GM18505 (cell line): ENCODE measurements at regions not wholly inside any gene's neighbourhood (a gene's known extent, or its start where the extent isn't known, plus 50 kb on each side); places are given as distances from the start of the nearest gene placed in this dataset.

Source experiments
- ATAC-seq: cut with Tn5 transposase; IDR thresholded peaks from one replicate; pipeline ENCODE4 v1.9.1; 2021; ENCODE audit not compliant: unreplicated experiment
- POLR2A ChIP-seq: IDR thresholded peaks from 4 replicates; pipeline ENCODE4 v1.6.1; 2011; ENCODE audit warnings: borderline replicate concordance; ENCODE audit not compliant: insufficient read depth, insufficient read length; ENCODE audit errors: extremely low read depth

DNA sequence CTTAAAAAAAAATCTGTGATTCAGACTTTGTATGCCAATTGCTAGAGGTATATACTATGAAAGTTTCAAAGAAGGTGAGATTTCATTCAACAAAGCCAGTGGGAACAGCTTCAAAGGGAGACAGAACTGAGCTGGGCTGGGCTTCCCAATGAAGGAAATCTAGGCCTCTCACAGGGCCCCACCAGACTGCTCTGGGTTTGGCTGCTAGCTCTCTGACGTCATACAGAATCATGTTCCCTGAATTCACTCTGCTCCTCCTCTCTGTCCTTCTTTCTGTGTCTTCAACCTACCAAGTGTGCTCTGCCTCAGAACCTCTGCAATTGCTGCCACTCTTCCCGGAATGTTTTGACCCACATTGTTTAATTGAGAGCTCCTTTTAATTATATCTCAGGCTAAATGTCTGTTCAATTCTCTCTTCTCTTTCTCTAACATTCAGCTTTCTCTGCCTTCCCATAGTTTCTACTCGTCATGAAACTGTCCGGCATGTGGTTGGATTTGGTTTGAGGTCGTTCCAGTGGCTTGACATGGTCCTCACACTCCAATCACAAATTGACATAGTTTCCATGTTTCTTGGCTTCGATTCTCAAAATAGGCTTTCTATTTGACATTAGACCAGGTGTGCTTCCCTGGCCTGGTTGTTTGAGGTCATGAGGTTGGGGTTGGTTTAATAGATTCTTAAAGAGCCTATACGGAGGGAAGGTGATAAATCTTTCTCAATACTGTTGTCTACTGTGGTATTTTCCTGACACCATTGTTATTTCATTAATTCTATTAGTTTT is 282.1 kb upstream of the EMCN start:
- no peak for ATAC-seq
- TF ChIP-seq POLR2A = no peak

DNA sequence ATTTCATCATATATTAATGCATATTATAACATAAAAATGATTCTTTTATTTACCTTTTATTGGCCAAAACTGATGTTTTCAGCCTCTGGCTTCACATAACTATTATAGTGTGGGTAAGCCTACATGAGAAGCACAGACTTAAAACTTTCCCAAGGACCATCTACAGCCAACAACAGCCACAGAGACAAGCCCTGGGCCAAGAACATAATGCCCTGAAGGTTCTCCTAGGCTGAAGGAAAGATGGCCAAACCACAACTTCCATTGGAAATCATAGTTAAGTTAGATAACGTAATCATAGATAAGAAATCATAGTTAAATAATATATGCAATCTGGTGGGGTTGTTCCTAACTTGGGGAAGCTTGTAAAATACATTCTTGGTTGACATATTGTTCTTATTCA is 280.0 kb upstream of the EMCN start:
- no peak for TF ChIP-seq POLR2A
- no peak for ATAC-seq

DNA sequence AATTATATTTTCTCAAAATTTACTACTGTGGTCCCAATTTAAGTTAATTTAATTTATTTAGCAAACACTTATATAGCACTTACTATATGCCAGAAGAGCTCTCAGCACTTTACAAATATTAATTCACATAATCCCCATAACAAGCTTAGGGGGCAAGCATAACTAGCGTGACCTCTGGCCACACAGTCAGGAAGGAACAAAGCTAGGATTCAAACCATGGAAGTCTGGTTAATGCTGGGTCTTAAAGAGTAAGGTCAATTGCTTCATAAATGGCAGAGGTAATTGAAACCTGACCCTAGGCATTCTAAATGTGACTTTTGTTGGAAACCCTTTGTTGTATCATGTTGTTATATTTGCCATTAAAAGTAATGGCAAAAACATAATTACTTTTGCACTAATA is 279.5 kb upstream of the EMCN start:
- TF ChIP-seq POLR2A = no peak
- ATAC-seq = no peak

DNA sequence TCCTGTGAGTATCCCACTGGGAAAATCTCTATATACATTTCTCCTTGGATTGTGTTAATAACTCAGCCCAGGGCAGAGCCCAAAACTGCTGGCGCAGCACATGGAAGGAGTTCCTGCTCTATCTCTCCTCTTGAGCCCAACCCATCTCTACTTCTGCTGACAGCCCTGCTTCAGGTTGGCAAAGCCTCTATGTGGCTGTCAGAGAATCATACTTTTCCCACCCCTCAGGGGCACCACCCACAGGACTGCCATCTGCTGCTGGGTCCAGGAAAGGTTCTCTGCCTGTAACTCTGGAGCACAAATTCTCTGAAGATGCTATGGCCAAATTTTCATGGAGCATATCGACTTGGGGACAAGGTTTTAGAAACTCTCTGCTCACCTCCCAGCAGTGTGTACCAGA is 278.5 kb upstream of the EMCN start:
- no peak for TF ChIP-seq POLR2A
- ATAC-seq = no peak

DNA sequence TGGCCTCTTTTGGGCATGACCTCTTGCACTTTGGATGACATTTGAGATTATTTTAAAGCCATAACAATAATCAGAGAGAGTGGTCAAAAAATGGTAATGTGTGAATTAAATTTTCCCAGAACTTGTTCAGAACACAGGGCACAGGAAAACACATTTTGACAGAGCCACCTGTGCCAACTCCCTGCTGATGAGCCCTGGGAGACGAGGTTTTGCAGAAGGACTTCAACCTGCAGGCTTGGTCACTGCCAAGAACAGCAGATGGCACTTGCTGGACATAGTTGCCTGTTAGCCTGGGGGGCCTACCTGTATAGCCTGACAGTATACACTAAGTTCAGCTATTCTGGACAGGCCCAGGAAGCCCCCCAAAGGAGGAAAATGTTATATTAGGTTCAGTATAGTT is 277.8 kb upstream of the EMCN start:
- TF ChIP-seq POLR2A = no peak
- ATAC-seq = no peak

DNA sequence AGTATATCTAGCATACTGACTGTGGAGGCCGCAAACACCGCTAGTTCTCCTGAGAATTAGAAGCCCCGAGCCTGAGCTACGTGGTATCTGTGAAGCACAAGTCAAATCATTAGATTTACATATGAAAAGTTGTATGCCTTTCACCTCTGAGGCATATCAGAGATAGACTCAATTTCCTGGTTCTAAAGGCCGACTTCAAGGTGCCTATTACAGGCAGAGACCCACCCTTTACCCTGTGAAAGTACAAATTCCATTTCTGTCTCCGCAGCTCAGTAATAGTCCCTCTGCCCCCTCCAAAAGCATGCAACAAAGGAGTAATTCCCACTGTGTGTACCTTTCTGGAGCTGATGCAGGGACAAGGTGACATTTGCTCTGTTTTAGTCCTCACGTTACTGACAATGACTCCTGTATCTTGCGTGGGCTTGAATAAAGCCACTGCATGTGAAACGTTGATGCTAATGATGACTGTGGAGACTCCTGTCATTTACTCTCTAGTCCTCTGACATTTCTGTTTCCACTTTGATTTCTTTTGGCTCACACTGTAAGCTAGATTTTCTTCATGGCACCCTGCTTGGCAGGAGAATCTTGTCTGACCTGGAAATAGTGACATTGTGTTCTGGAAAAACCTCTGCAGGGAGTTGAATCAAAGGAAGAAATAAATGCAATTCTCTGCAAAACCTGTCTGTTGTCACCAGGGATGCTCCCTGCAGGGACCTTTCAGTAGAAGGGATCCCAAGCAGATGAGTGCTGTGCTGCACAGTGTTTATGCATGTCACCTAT is 273.2 kb upstream of the EMCN start:
- no peak for ATAC-seq
- no peak for TF ChIP-seq POLR2A

DNA sequence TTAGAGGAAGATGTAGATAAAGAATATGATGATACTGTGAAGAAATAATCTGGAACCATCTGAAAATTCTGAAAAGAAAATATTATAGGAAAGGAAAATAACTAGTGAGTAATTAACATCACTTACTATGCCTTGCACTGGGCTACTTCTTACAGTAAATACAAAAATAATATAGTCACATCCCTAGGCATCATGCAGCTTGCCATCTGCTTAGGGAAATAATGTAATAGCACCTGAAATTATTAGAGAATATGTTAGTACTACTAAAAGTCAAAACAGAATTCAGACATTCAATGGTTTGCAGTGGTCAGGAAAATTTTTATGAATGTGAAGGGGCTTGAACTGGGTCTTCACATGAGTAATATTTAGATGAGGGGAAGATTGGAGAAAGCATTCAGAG is 272.2 kb upstream of the EMCN start:
- no peak for TF ChIP-seq POLR2A
- ATAC-seq = no peak

DNA sequence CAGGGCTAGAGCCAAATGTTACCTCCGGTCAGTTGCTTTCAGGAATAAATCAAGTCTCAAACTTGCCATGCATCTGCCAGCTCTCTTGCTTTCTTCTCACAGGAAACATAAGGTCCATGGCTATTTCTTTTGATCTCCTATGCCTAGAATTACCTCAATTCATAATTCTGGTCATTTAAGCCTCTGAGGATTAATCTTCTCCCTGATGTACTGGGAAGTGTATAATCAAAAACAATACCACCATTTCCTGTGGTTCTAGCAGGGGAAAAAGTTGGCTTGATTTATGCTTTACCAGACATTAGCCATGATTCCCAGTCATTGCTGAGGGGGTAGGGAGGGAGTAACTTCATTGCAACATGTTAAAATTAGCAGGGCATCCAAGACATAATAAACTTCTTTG is 268.7 kb upstream of the EMCN start:
- ATAC-seq = no peak

DNA sequence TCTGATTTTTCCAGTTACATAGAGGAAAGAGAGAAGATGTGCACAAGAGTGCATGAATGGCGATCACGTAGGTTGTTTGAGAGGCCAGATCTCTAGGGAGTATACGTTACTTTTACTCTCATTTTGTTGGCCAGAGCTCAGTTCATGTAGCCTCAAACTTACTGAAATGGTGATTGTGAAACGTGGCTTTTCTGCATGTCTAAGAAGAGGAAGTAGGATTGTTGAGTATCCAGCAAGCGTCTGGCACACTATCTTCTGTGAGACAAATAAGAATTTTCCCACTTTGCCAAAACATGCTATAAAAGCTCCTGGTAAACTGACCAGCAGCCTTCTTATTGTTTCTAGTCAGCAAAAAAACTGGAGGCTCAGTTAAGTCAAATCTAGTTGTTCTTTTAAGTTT is 264.5 kb upstream of the EMCN start:
- ATAC-seq = no peak
- TF ChIP-seq POLR2A = no peak

More for the DNA sequence above, 268.7 kb upstream of the EMCN start:
- TF ChIP-seq POLR2A = no peak

DNA sequence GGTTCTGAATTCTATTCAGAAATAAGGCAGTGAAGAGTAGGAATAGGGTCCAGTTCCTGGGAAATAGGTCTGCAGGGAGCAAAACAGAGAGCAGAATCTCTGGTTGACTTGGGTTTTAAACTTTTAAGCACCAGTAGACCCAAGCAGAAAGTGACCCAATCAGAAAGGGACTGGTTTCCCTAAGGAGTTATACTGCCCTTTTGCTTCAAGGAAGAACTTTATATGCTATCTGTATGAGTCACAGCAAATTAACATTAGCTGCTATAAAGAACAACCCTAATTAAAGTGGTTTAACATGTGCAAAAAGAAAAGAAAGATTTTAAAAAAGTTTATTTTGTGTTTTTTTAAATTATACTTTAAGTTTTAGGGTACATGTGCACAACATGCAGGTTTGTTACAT is 263.6 kb upstream of the EMCN start:
- no peak for TF ChIP-seq POLR2A
- ATAC-seq = no peak

DNA sequence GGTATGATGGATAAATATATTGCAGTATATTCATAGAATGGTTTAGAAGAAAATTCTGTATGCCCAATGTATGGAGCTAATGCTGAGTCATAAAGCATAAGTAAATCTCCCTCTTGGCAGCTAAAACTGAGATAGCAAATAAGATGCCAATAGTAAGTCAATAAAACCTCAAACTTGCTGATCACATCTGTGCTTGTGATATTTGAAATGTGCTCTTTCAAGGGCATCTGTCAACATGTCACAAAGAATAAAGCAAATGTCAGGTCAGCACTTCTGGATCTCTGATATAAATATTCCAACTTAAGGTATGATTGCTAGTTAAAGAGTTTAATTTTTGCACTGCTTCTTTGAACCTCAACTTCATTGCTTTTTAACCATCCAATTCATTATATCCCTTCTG is 262.3 kb upstream of the EMCN start:
- TF ChIP-seq POLR2A = no peak
- no peak for ATAC-seq

DNA sequence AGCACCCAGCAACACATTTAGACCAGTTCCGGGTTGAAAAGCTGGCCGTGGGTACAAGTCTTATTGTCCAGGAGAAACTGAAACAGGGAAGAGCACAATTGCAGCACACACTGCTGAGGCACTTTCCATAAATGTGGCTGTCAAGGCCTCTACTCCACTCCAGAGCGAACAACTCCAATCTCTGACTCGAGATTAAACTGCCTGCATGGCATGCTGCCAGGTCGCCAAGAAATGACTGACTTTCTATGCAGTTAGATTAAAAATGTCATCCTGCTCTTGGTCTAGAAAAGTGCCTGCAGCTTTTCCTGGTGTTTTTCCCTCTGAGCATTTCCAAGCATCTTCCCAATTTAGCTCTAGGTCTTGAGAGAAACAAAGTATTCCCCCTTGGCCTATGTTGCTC is 260.6 kb upstream of the EMCN start:
- ATAC-seq = no peak
- no peak for TF ChIP-seq POLR2A

DNA sequence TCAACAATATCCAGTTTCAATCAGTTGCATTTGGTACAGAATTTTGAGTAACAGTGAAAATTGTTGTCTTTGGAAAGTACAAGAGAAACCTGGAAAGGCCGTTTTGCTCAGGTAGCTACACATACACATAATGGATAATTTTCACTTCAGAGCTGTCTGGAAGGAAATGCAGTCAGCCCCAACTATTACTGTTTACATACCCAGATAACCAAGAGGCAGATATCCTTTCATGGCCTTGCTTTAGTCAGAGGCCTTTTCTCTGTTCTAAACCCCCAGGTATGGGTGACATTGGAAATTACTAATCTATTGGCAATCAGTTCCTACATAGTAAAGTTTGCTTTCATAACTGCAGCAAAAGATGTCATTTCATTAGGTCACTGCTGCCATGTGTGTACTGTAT is 244.9 kb upstream of the EMCN start:
- no peak for ATAC-seq
- TF ChIP-seq POLR2A = no peak

DNA sequence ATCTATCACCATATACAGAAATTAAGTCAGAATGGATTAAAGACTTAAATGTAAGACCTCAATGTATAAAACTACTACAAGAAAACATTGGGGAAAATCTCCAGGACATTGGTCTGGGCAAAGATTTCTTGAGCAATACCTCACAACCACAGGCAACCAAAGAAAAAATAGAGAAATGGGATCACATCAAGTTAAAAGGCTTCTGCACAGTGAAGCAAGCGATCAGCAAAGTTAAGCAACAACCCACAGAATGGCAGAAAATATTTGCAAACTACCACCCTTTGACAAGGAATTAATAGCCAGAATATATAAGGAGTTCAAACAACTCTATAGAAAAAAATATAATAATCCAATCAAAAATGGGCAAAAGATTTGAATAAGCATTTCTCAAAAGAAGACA is 236.9 kb upstream of the EMCN start:
- ATAC-seq = no peak
- TF ChIP-seq POLR2A = no peak
